Stimulated activated CD4-positive, alpha-beta T cell treated with anti-CD3 and anti-CD28 coated beads, Interleukin-15, amount 100 ng/mL, for 24 hours (primary cell): ENCODE measurements at regions not wholly inside any gene's neighbourhood (a gene's known extent, or its start where the extent isn't known, plus 50 kb on each side); places are given as distances from the start of the nearest gene placed in this dataset.
"Not testable (repeated sequence)": the region's sequence is repeated elsewhere in the genome, so short reads cannot be mapped to it uniquely, and the experiment has no call there.

Experiments used
- DNase-seq: peaks from one replicate; pipeline ENCODE4 v3.0.0-alpha.2; 2020

- DNase-seq, result no peak
Observed at GRCh38 chr14:104230946-104231345, 92.6 kb downstream of the KIF26A start.

- DNase-seq, result no peak
Observed at GRCh38 chr14:104232070-104232484, 93.7 kb downstream of the KIF26A start.

GRCh38 chr14:104234007-104234786 lies 95.8 kb downstream of the KIF26A start:
- not testable (repeated sequence) for DNase-seq

- DNase-seq, result no peak
Observed at GRCh38 chr14:104235686-104236085, 97.3 kb downstream of the KIF26A start.

GRCh38 chr14:104237651-104238423 lies 99.5 kb downstream of the KIF26A start:
- DNase-seq, result no peak

- no peak for DNase-seq
Observed at GRCh38 chr14:104238424-104239184, 100.2 kb downstream of the KIF26A start.

GRCh38 chr14:104239185-104239775 lies 100.9 kb downstream of the KIF26A start:
- no peak for DNase-seq

- DNase-seq, result no peak
Observed at GRCh38 chr14:104239861-104240301, 101.5 kb downstream of the KIF26A start.

- DNase-seq, result no peak
Observed at GRCh38 chr14:104240434-104241157, 102.2 kb downstream of the KIF26A start.

GRCh38 chr14:104243200-104243599 lies 104.8 kb downstream of the KIF26A start:
- DNase-seq, result no peak

GRCh38 chr14:104244221-104245011 lies 106.0 kb downstream of the KIF26A start:
- DNase-seq, result no peak

GRCh38 chr14:104245075-104245474 lies 106.7 kb downstream of the KIF26A start:
- DNase-seq, result no peak

GRCh38 chr14:104245723-104246122 lies 107.3 kb downstream of the KIF26A start:
- DNase-seq, result no peak

- no peak for DNase-seq
Observed at GRCh38 chr14:104246401-104247335, 108.3 kb downstream of the KIF26A start.

GRCh38 chr14:104247336-104248202 lies 109.2 kb downstream of the KIF26A start:
- DNase-seq, result no peak

GRCh38 chr14:104248203-104249055 lies 110.0 kb downstream of the KIF26A start:
- no peak for DNase-seq

- DNase-seq, result no peak
Observed at GRCh38 chr14:104249089-104249488, 110.7 kb downstream of the KIF26A start.

- DNase-seq, result no peak
Observed at GRCh38 chr14:104249706-104250105, 111.3 kb downstream of the KIF26A start.
